OCI-LY1 (cell line): ENCODE measurements at regions not wholly inside any gene's neighbourhood (a gene's known extent, or its start where the extent isn't known, plus 50 kb on each side); places are given as distances from the start of the nearest gene placed in this dataset.

Source experiments
- H2AFZ ChIP-seq: fragments of 200-600 bp; sonication (generic), shearing (Covaris generic); 2 replicates; pipeline ENCODE4 v1.6.0; 2014; ENCODE audit warnings: antibody characterized with exemption, mild to moderate bottlenecking, low read length
- H3F3A ChIP-seq: fragments of 200-600 bp; sonication (generic), shearing (Covaris generic); 2 replicates; pipeline ENCODE4 v1.6.0; 2014; ENCODE audit warnings: mild to moderate bottlenecking, antibody characterized with exemption, low read length, moderate library complexity; ENCODE audit not compliant: insufficient read depth
- H3K27ac ChIP-seq: fragments of 200-600 bp; sonication (generic); 2 replicates; pipeline ENCODE4 v1.5.1; 2014; ENCODE audit warnings: low read length, mixed run types, mild to moderate bottlenecking, low read depth; ENCODE audit not compliant: poor library complexity, severe bottlenecking
- H3K27me3 ChIP-seq: fragments of 200-600 bp; sonication (generic); 2 replicates; pipeline ENCODE4 v1.6.0; 2014; ENCODE audit warnings: antibody characterized with exemption, mild to moderate bottlenecking, low read length, moderate library complexity; ENCODE audit not compliant: insufficient read depth
- H3K36me3 ChIP-seq: fragments of 200-600 bp; sonication (generic); 2 replicates; pipeline ENCODE4 v1.6.1; 2014; ENCODE audit warnings: mild to moderate bottlenecking, antibody characterized with exemption, low read length, moderate library complexity, mixed read lengths; ENCODE audit not compliant: insufficient read depth
- H3K4me1 ChIP-seq: fragments of 200-600 bp; sonication (generic); 2 replicates; pipeline ENCODE4 v1.5.1; 2014; ENCODE audit warnings: mild to moderate bottlenecking, low read length, moderate library complexity; ENCODE audit not compliant: insufficient read depth, severe bottlenecking
- H3K4me2 ChIP-seq: fragments of 200-600 bp; sonication (generic), shearing (Covaris generic); 2 replicates; pipeline ENCODE4 v1.6.1; 2014; ENCODE audit warnings: low read length
- H3K4me3 ChIP-seq: fragments of 200-600 bp; sonication (generic); 2 replicates; pipeline ENCODE4 v1.5.1; 2014; ENCODE audit warnings: low read length, low read depth, mild to moderate bottlenecking, mixed read lengths; ENCODE audit not compliant: poor library complexity, severe bottlenecking
- H3K79me2 ChIP-seq: fragments of 200-600 bp; shearing (Covaris generic); 2 replicates; pipeline ENCODE4 v1.6.1; 2016; ENCODE audit warnings: mixed run types, low read length, mixed read lengths; ENCODE audit not compliant: insufficient read depth
- H3K9ac ChIP-seq: fragments of 200-600 bp; sonication (generic), shearing (Covaris generic); 2 replicates; pipeline ENCODE4 v1.6.1; 2014; ENCODE audit warnings: mild to moderate bottlenecking, low read length, mixed read lengths
- H3K9me2 ChIP-seq: fragments of 200-600 bp; sonication (generic), shearing (Covaris generic); 2 replicates; pipeline ENCODE4 v1.6.1; 2014; ENCODE audit warnings: low read depth, mild to moderate bottlenecking, low read length, mixed read lengths
- H3K9me3 ChIP-seq: fragments of 200-600 bp; shearing (Covaris generic); 2 replicates; pipeline ENCODE4 v1.6.1; 2014; ENCODE audit warnings: low read length, mixed read lengths
- H4K20me1 ChIP-seq: fragments of 200-600 bp; sonication (generic), shearing (Covaris generic); 2 replicates; pipeline ENCODE4 v1.6.0; 2016; ENCODE audit warnings: mild to moderate bottlenecking, low read length; ENCODE audit not compliant: insufficient read depth
- CTCF ChIP-seq: fragments of 200-600 bp; sonication (generic), shearing (Covaris generic); IDR thresholded peaks from 2 replicates; pipeline ENCODE4 v1.5.1; 2017; ENCODE audit warnings: mild to moderate bottlenecking, antibody characterized with exemption, low read length, moderate library complexity, mixed read lengths
- EZH2 ChIP-seq: fragments of 200-600 bp; sonication (generic), shearing (Covaris generic); IDR thresholded peaks from 2 replicates; pipeline ENCODE4 v1.8.0; 2017; ENCODE audit warnings: borderline replicate concordance, mixed run types, mild to moderate bottlenecking, antibody characterized with exemption, low read length, moderate library complexity, mixed read lengths

- H3K9me3 ChIP-seq, result no peaks in the 10 kb centered on the region
- no peaks in the 10 kb centered on the region for H3F3A ChIP-seq
- H3K9ac ChIP-seq, result no peak overlapping the region
- H3K36me3 ChIP-seq, result no peaks in the 10 kb centered on the region
- H4K20me1 ChIP-seq, result no peaks in the 10 kb centered on the region
- no peak for TF ChIP-seq EZH2
- TF ChIP-seq CTCF, result no peak
- H2AFZ ChIP-seq, result no peak overlapping the region
- no peaks in the 10 kb centered on the region for H3K4me1 ChIP-seq
- H3K4me3 ChIP-seq, result no peak overlapping the region
- H3K9me2 ChIP-seq, result no peaks in the 10 kb centered on the region
- no peaks in the 10 kb centered on the region for H3K27me3 ChIP-seq
- H3K4me2 ChIP-seq, result no peak overlapping the region
- H3K27ac ChIP-seq, result no peak overlapping the region
- H3K79me2 ChIP-seq, result no peaks in the 10 kb centered on the region
These were observed 280.4 kb downstream of the UBE3D start for GRCh38 chr6:82785206-82785605.

DNA sequence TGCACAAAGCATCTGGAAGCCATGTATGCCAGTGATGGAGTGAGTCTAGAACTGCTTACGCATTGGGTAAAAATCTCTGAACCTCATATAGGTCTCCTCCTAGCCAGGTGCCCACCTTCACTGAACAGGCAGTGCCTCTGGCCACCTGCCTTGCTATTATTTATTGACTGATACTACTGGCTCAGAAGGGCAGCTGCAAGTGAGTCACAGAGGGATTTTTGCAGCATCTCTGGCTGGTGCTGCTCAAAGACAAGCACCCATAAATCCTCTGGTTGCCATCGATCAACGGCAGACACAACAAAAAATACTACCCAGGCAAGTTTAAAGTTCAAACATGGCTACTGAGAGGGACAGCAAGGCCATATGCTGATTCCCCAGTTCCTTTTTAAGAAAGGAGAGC lies 279.4 kb downstream of the UBE3D start:
- no peaks in the 10 kb centered on the region for H3F3A ChIP-seq
- H3K4me1 ChIP-seq, result no peaks in the 10 kb centered on the region
- no peaks in the 10 kb centered on the region for H4K20me1 ChIP-seq
- no peaks in the 10 kb centered on the region for H3K36me3 ChIP-seq
- H2AFZ ChIP-seq, result no peak overlapping the region
- no peaks in the 10 kb centered on the region for H3K9me3 ChIP-seq
- no peaks in the 10 kb centered on the region for H3K27me3 ChIP-seq
- H3K79me2 ChIP-seq, result no peaks in the 10 kb centered on the region
- H3K9me2 ChIP-seq, result no peaks in the 10 kb centered on the region
- TF ChIP-seq CTCF (no peak), EZH2 (no peak)
- H3K27ac ChIP-seq, result no peak overlapping the region
- H3K4me3 ChIP-seq, result no peak overlapping the region
- no peak overlapping the region for H3K9ac ChIP-seq
- no peak overlapping the region for H3K4me2 ChIP-seq

GRCh38 chr6:82795940-82796339 lies 269.7 kb downstream of the UBE3D start:
- no peaks in the 10 kb centered on the region for H3F3A ChIP-seq
- H3K4me3 ChIP-seq, result no peak overlapping the region
- no peak overlapping the region for H3K9ac ChIP-seq
- no peaks in the 10 kb centered on the region for H3K79me2 ChIP-seq
- no peak overlapping the region for H2AFZ ChIP-seq
- H4K20me1 ChIP-seq, result no peaks in the 10 kb centered on the region
- no peak overlapping the region for H3K4me2 ChIP-seq
- no peaks in the 10 kb centered on the region for H3K9me2 ChIP-seq
- no peaks in the 10 kb centered on the region for H3K36me3 ChIP-seq
- no peaks in the 10 kb centered on the region for H3K9me3 ChIP-seq
- no peaks in the 10 kb centered on the region for H3K4me1 ChIP-seq
- no peaks in the 10 kb centered on the region for H3K27me3 ChIP-seq
- no peak overlapping the region for H3K27ac ChIP-seq
- TF ChIP-seq CTCF, result no peak
- TF ChIP-seq EZH2, result no peak
